ENCODE measurements at regions not wholly inside any gene's neighbourhood (a gene's known extent, or its start where the extent isn't known, plus 50 kb on each side); places are given as distances from the start of the nearest gene placed in this dataset.
"Not testable (repeated sequence)": the region's sequence is repeated elsewhere in the genome, so short reads cannot be mapped to it uniquely, and the experiment has no call there.

DNA sequence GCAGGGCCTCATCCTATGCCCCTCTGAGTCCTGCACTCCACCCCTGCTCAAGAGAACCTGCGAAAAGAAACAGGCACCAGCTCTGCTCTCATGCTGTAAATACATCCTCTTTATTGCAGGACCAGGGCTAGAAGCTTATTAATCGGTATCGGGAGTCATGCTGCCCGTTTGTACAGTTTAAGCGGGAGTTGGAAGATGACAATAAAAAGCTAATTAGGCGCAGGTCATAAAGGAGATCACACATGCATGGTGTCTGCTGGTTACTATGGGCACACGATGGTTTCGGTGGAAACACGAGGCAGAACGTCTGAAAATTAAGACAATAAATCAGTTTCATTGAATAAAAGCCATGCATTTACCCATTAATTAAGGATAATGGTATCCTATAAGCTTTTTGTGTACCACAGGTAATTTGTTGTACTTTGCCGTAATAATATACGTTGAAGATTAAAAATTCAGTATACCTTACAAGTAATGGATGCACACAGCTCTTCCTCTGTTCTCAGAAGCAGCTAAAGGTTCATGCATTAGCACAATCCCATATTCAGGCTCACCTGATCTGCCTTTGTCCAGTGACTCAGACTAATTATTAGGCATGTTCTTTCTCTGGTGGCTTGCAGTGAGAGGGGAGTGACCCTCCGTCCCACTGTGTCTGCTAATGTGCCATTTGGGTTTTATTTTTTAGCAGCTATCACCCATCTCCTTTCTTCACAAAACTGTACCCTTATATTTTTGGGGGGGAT, 406.0 kb downstream of the TSHZ3 start:
- DNase-seq (ENCODE audit: low read depth): no peak

GRCh38 chr19:30942636-30943035, 406.6 kb downstream of the TSHZ3 start:
- DNase-seq (ENCODE audit: low read depth): no peak

DNA sequence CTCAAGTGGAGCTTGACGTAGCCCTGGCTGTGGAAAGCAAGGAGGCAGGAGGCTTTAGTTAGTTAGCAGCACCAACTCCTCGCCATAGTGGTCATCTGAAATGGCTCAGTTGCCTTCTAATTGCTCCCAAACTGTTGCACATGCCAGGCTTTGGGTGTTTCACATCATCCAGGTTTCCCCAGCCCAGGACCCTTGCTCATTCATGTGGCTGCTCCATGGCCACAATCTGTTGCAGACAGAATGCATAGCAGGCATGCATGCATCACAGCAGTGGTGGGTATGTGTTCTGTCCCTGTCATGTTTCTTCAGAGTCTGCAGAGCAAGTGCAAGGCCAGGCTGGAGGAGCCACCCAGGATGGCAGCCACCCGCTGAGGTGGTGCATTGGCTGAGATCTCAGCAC, 407.6 kb downstream of the TSHZ3 start:
- no peak for DNase-seq (ENCODE audit: low read depth)

GRCh38 chr19:30936276-30936675, 413.0 kb downstream of the TSHZ3 start:
- DNase-seq (ENCODE audit: low read depth): no peak

- DNase-seq (ENCODE audit: low read depth): no peak
Observed at GRCh38 chr19:30935146-30935545, 414.1 kb downstream of the TSHZ3 start.

GRCh38 chr19:30933454-30933853, 415.8 kb downstream of the TSHZ3 start:
- not testable (repeated sequence) for DNase-seq (ENCODE audit: low read depth)

- no peak for DNase-seq (ENCODE audit: low read depth)
Observed at GRCh38 chr19:30932854-30933253, 416.4 kb downstream of the TSHZ3 start.

- no peak for DNase-seq (ENCODE audit: low read depth)
Observed at GRCh38 chr19:30930941-30931706, 418.1 kb downstream of the TSHZ3 start.

DNA sequence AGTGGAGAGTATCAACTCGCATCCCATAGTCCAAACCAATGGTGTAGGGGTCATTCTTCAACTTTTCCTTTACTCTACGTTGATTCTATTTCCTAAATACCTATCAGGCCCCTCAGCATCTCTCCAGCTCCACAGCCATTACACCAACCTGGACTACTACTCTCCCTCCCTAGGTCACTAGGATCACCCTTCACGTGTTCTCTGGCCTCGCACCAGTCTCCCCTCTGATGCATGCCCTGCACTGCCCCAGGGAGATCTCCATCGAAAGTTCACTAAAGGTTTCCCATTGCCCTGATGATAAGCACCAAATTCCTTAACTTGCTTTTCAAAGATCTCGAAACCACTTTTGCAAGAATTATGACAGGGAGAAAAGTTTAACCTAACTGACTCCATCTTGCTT, 421.5 kb downstream of the TSHZ3 start:
- no peak for DNase-seq (ENCODE audit: low read depth)

GRCh38 chr19:30924670-30925069, 424.6 kb downstream of the TSHZ3 start:
- no peak for DNase-seq (ENCODE audit: low read depth)

- no peak for DNase-seq (ENCODE audit: low read depth)
Observed at GRCh38 chr19:30924069-30924636, 425.1 kb downstream of the TSHZ3 start.

DNA sequence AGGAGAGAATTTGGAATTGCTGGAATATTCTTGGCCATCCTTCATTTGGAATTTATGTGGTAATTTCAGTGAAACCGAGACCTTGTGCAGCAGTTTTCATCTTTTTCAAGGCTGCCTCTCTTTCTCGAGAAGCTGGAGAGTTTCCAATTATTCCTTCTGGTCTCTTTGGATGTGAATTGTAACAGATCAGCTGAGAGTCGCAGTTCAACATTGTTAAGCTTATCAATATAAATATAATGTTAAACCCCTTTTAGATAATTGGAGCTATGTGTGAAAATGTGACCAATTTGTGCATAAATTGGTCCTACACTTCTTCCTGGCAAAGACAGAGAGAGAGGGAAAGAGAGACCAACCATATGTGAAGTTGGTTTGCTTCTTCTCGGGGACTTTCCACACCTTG, 425.6 kb downstream of the TSHZ3 start:
- no peak for DNase-seq (ENCODE audit: low read depth)

DNA sequence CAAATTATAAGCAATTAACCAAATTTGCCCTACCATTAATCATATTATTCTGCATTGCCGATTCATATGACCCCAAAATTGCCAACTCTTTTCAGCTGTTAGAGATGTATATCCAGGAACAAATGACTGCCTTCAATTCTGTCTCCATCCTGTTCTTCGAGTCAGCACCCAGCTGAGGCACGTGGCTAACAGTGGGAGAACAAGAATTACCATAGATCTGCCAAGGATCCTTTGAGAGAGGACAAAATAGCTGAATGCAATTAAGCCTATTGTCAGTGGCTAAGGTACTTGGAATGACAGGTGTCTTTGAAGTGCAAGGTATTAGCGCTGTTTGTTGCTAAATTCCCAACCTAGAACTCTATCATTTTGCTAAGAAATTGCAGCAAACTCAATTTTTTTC, 426.1 kb downstream of the TSHZ3 start:
- DNase-seq (ENCODE audit: low read depth): no peak

- DNase-seq (ENCODE audit: low read depth): no peak
Observed at GRCh38 chr19:30920222-30920621, 429.0 kb downstream of the TSHZ3 start.

DNA sequence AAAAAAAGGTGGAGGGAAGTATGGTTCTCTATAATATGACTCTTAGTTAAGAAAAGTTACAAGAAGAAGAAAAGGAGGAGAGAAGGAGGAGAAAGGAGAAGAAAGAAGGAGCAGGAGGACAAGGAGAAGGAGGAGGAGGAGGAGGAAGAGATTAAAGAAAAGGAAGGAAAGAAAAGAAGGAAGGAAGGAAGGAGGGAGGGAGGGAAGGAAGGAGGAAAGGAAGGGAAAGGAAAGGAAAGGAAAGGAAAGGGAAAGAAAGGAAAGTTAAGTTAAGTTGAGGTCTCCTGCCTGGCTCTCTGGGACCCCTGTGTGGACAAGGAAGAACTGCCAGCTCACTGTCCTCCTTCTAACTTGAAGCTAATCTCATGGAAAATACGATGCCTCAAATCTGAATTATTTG, 429.5 kb downstream of the TSHZ3 start:
- DNase-seq (ENCODE audit: low read depth): no peak

GRCh38 chr19:30916238-30916637, 433.0 kb downstream of the TSHZ3 start:
- DNase-seq (ENCODE audit: low read depth): no peak

DNA sequence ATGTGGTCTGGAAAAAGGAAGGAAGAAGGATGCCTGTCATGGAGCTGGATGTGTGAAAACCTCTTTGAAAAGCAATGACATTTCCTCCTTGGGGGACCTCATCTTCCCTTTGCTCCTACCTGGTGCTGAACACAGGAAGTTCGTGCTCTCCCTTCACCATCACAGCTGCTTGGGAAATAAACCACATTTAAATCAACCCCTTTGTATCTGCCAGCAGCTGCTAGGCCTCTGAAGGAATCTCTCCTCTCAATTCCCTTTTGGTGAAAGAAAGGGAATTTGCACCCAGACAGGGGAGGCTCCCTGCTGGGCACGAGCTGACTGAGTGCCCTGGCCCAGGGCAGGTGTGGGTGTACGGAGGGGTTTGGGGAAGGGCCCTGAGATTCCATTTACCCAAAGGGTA, 437.7 kb downstream of the TSHZ3 start:
- DNase-seq (ENCODE audit: low read depth): no peak

- DNase-seq (ENCODE audit: low read depth): no peak
Observed at GRCh38 chr19:30910485-30911240, 438.6 kb downstream of the TSHZ3 start.

- DNase-seq (ENCODE audit: low read depth): no peak
Observed at GRCh38 chr19:30909216-30909615, 440.0 kb downstream of the TSHZ3 start.

GRCh38 chr19:30908262-30908771, 440.9 kb downstream of the TSHZ3 start:
- DNase-seq (ENCODE audit: low read depth): no peak

DNA sequence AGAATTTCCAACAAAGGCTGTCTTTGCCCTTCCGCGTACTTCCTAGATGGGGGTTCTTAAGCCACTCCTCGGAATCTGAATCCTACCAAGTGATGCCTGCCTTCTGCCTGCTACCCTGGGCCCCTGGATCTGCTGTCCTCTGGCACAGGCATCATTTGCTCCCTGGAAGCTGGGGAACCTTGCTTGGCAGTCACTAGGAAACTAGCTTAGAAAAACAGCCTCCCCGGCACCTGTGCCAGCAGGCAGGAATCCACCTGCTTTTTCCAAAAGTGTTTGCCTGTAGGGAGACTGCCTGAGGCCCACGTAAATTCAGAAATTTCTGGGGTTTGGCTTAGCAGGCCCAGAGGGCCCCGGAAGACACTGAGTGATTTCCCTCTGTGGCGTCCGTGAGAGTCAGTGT, 442.4 kb downstream of the TSHZ3 start:
- no peak for DNase-seq (ENCODE audit: low read depth)

DNA sequence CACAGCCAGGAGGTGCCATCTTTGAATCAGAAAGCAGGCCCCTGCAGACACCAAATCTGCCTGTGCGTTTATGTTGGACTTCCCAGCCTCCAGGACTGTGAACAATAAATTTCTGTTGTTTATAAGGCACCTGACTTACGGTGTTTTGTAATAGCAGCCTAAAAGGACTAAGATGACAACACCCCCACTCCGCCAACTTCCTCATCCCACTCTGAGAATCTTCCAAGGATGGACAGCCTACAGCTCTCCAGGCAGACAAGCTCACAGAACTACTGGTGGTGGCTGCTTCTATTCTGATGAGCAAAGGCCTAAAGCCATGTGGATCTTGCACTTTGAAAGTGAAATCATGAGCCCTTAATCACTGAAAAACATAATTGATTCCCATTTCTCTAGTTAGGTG, 449.2 kb downstream of the TSHZ3 start:
- DNase-seq (ENCODE audit: low read depth): no peak

Measured in HS-27A (cell line).